ENCODE measurements at regions not wholly inside any gene's neighbourhood (a gene's known extent, or its start where the extent isn't known, plus 50 kb on each side); places are given as distances from the start of the nearest gene placed in this dataset.

- TF ChIP-seq ELK1 (IDR thresholded peaks at IDR 0.05; ENCODE audit: low read depth, low read length): no peak
- TF ChIP-seq HOXB5 (CRISPR knock-in tag; IDR thresholded peaks at IDR 0.05): no peak
- no peak for TF ChIP-seq EP300 (IDR thresholded peaks at IDR 0.05)
- TF ChIP-seq MAFK (IDR thresholded peaks at IDR 0.05; ENCODE audit: partially characterized antibody): no peak
- no peak for TF ChIP-seq ZFP36 (IDR thresholded peaks at IDR 0.05; ENCODE audit: borderline replicate concordance, partially characterized antibody)
- no peak for TF ChIP-seq JUN (IDR thresholded peaks at IDR 0.05)
- no peak for TF ChIP-seq HEYL (CRISPR knock-in tag; IDR thresholded peaks at IDR 0.05)
- no peak for TF ChIP-seq PBX3 (IDR thresholded peaks at IDR 0.05)
- TF ChIP-seq FOSL2 (IDR thresholded peaks at IDR 0.05): no peak
- TF ChIP-seq FOSL2 (CRISPR knock-in tag; IDR thresholded peaks at IDR 0.05): no peak
These were observed 468.6 kb upstream of the SEMA3A start (continued) for GRCh38 chr7:84663224-84663623.

- H3K4me1 ChIP-seq: 0 out of 3 replicates have a peak, but pooled peaks cover 3% of the 10 kb centered on the region
- H3K27ac ChIP-seq: no peak overlapping the region
- CTCF ChIA-PET: interaction anchor here (1.7 kb wide), 1 partner anchor 9 kb away, joined by 5 read pairs; no protein-coding TSS in a partner anchor
- WGBS (ENCODE audit: missing lambda C conversion rate): 94% methylated on average over 1 of the region's 1 CpG
- H3K4me2 ChIP-seq: no peak overlapping the region
- TF ChIP-seq EP300 (IDR thresholded peaks at IDR 0.05) (no peak), FOSL2 (IDR thresholded peaks at IDR 0.05) (no peak), FOSL2 (CRISPR knock-in tag; IDR thresholded peaks at IDR 0.05) (no peak)
- H3K4me3 ChIP-seq: no peak overlapping the region
- ATAC-seq (no peak), FAIRE-seq (no peak), DNase-seq (ENCODE audit: low read depth in 1 of 2, low spot score in 1 of 2) (no peak)
- POLR2A ChIA-PET: no interaction called here
- no peaks in the 10 kb centered on the region for H3K9me3 ChIP-seq
These were observed 463.7 kb upstream of the SEMA3A start for GRCh38 chr7:84658286-84658685.

- FAIRE-seq: no peak
- CTCF ChIA-PET: no interaction called here
These were observed 459.7 kb upstream of the SEMA3A start for GRCh38 chr7:84654273-84654672.

More at GRCh38 chr7:84654273-84654672, 459.7 kb upstream of the SEMA3A start:
- no peak overlapping the region for H3K4me3 ChIP-seq
- no peak overlapping the region for H3K4me2 ChIP-seq
- H3K27ac ChIP-seq: no peak overlapping the region
- TF ChIP-seq RFX5 (IDR thresholded peaks at IDR 0.05) (no peak), HOXB13 (CRISPR knock-in tag; IDR thresholded peaks at IDR 0.05; ENCODE audit: low read depth) (no peak), RAD21 (conservative IDR thresholded peaks at IDR 0.05 in 1 of 2, IDR thresholded peaks at IDR 0.05 in 1 of 2) (no peak), CHD2 (IDR thresholded peaks at IDR 0.05; ENCODE audit: low read length, partially characterized antibody) (no peak), SREBF2 (IDR thresholded peaks at IDR 0.05) (no peak), CBX8 (IDR thresholded peaks at IDR 0.05) (no peak), GATA3 (IDR thresholded peaks at IDR 0.05; ENCODE audit: borderline replicate concordance) (no peak), TP53 (CRISPR knock-in tag; IDR thresholded peaks at IDR 0.05) (no peak), MAFK (IDR thresholded peaks at IDR 0.05; ENCODE audit: partially characterized antibody) (no peak), ZC3H11A (IDR thresholded peaks at IDR 0.05) (no peak), REST (IDR thresholded peaks at IDR 0.05) (no peak), EP300 (IDR thresholded peaks at IDR 0.05) (no peak), CBX2 (IDR thresholded peaks at IDR 0.05; ENCODE audit: borderline replicate concordance, low read depth) (no peak), CHD4 (IDR thresholded peaks at IDR 0.05; ENCODE audit: borderline replicate concordance) (no peak), ELK1 (IDR thresholded peaks at IDR 0.05; ENCODE audit: low read depth, low read length) (no peak), FOSB (CRISPR knock-in tag; IDR thresholded peaks at IDR 0.05) (no peak), MYC (IDR thresholded peaks at IDR 0.05; ENCODE audit: borderline replicate concordance, low read length) (no peak)
- H3K4me1 ChIP-seq: no peaks in the 10 kb centered on the region
- no peaks in the 10 kb centered on the region for H3K9me3 ChIP-seq
- DNase-seq (ENCODE audit: low read depth in 1 of 2, low spot score in 1 of 2) (no peak), ATAC-seq (no peak)
- POLR2A ChIA-PET: no interaction called here
- WGBS (ENCODE audit: missing lambda C conversion rate): 81% methylated on average over 1 of the region's 1 CpG
